Trophoblast cell (in vitro differentiated cells and primary cell): ENCODE measurements at regions not wholly inside any gene's neighbourhood (a gene's known extent, or its start where the extent isn't known, plus 50 kb on each side); places are given as distances from the start of the nearest gene placed in this dataset.

Experiments used
- DNase-seq, 2 donors: peaks; one replicate each; pipeline ENCODE4 v3.0.0-alpha.2; 2016
- H2AFZ ChIP-seq: 2 replicates; pipeline ENCODE4 v1.6.1; 2013; ENCODE audit warnings: low read length, moderate library complexity, mild to moderate bottlenecking; ENCODE audit not compliant: insufficient read depth, poor library complexity
- H2AK5ac ChIP-seq: 2 replicates; pipeline ENCODE4 v1.6.1; 2013; ENCODE audit warnings: mild to moderate bottlenecking, low read length
- H2BK120ac ChIP-seq: 2 replicates; pipeline ENCODE4 v1.6.1; 2013; ENCODE audit warnings: low read length, mild to moderate bottlenecking, moderate library complexity; ENCODE audit not compliant: insufficient read depth, poor library complexity
- H2BK12ac ChIP-seq: 2 replicates; pipeline ENCODE4 v1.6.1; 2013; ENCODE audit warnings: mild to moderate bottlenecking, low read length, moderate library complexity
- H2BK5ac ChIP-seq: 2 replicates; pipeline ENCODE4 v1.6.1; 2013; ENCODE audit warnings: low read length, low read depth, moderate library complexity, mild to moderate bottlenecking; ENCODE audit not compliant: poor library complexity
- H3K14ac ChIP-seq: 2 replicates; pipeline ENCODE4 v1.6.1; 2013; ENCODE audit warnings: mild to moderate bottlenecking, low read length
- H3K18ac ChIP-seq: 2 replicates; pipeline ENCODE4 v1.6.1; 2013; ENCODE audit warnings: mild to moderate bottlenecking, low read length
- H3K23ac ChIP-seq: 2 replicates; pipeline ENCODE4 v1.6.1; 2013; ENCODE audit warnings: low read length
- H3K27ac ChIP-seq: 2 replicates; pipeline ENCODE4 v1.5.1; 2013; ENCODE audit warnings: low read depth, mild to moderate bottlenecking, inconsistent platforms, low read length, moderate library complexity
- H3K27me3 ChIP-seq: 2 replicates; pipeline ENCODE4 v1.6.1; 2013; ENCODE audit warnings: inconsistent platforms, mild to moderate bottlenecking, low read length, moderate library complexity; ENCODE audit not compliant: insufficient read depth
- H3K36me3 ChIP-seq, 2 experiments: 1 replicate in 1 of 2; 2 replicates in 1 of 2; pipeline ENCODE4 v1.6.1; 2013; ENCODE audit warnings: low read length in 2 of 2, mild to moderate bottlenecking in 2 of 2, moderate library complexity in 1 of 2; ENCODE audit not compliant: insufficient read depth in 2 of 2, control insufficient read depth in 1 of 2
- H3K4ac ChIP-seq: 2 replicates; pipeline ENCODE4 v1.6.1; 2013; ENCODE audit warnings: low read depth, mild to moderate bottlenecking, low read length, moderate library complexity
- H3K4me1 ChIP-seq, 2 experiments: 1 replicate in 1 of 2; 2 replicates in 1 of 2; pipeline ENCODE4 v1.6.1; 2013; ENCODE audit warnings: low read length in 2 of 2, mild to moderate bottlenecking in 2 of 2, moderate library complexity in 1 of 2; ENCODE audit not compliant: insufficient read depth in 2 of 2, control insufficient read depth in 1 of 2
- H3K4me2 ChIP-seq: 2 replicates; pipeline ENCODE4 v1.6.1; 2013; ENCODE audit warnings: inconsistent platforms, mild to moderate bottlenecking, low read length, moderate library complexity
- H3K4me3 ChIP-seq: 2 replicates; pipeline ENCODE4 v1.5.1; 2013; ENCODE audit warnings: mild to moderate bottlenecking, low read depth, low read length, inconsistent platforms
- H3K79me1 ChIP-seq: one replicate; pipeline ENCODE4 v1.6.1; 2013; ENCODE audit warnings: low read length
- H3K79me2 ChIP-seq: 2 replicates; pipeline ENCODE4 v1.6.1; 2013; ENCODE audit warnings: low read length, mild to moderate bottlenecking; ENCODE audit not compliant: control insufficient read depth, insufficient read depth, poor library complexity
- H3K9ac ChIP-seq: 2 replicates; pipeline ENCODE4 v1.6.1; 2013; ENCODE audit warnings: mild to moderate bottlenecking, low read length
- H3K9me3 ChIP-seq: 2 replicates; pipeline ENCODE4 v1.6.1; 2013; ENCODE audit warnings: low read depth, mild to moderate bottlenecking, control low read depth, inconsistent platforms, low read length; ENCODE audit not compliant: insufficient read depth
- H4K12ac ChIP-seq: 2 replicates; pipeline ENCODE4 v1.6.1; 2013; ENCODE audit warnings: low read depth, mild to moderate bottlenecking, low read length, moderate library complexity
- H4K8ac ChIP-seq: 2 replicates; pipeline ENCODE4 v1.6.1; 2013; ENCODE audit warnings: low read depth, mild to moderate bottlenecking, low read length, moderate library complexity
- H4K91ac ChIP-seq: one replicate; pipeline ENCODE4 v1.6.1; 2013; ENCODE audit warnings: low read depth, mild to moderate bottlenecking, low read length, moderate library complexity
- WGBS: extraction: QIAGEN DNeasy Blood & Tissue Kit; methylation state at CpG from one replicate; pipeline ENCODE4 v1.1.7; 2013; ENCODE audit warnings: missing lambda C conversion rate; ENCODE audit not compliant: insufficient read length, insufficient coverage; ENCODE audit errors: extremely low coverage; 5-methylcytosine and 5-hydroxymethylcytosine counted together

GRCh38 chr16:65384441-65384840 lies 262.6 kb upstream of the CDH11 start:
- H2BK12ac ChIP-seq: no peak overlapping the region
- no peak overlapping the region for H3K4me3 ChIP-seq
- no peaks in the 10 kb centered on the region for H3K9me3 ChIP-seq
- no peak overlapping the region for H3K18ac ChIP-seq
- DNase-seq: no peak
- no peak overlapping the region for H4K12ac ChIP-seq
- H3K4me2 ChIP-seq: no peak overlapping the region
- WGBS: no CpG with 5 or more reads among the region's 1 CpG
- H3K36me3 ChIP-seq: no peaks in the 10 kb centered on the region
- no peak overlapping the region for H3K23ac ChIP-seq
- H3K9ac ChIP-seq: no peak overlapping the region
- H2BK5ac ChIP-seq: no peak overlapping the region
- no peak overlapping the region for H3K4ac ChIP-seq
- H3K79me2 ChIP-seq: no peaks in the 10 kb centered on the region
- H4K8ac ChIP-seq: no peak overlapping the region
- no peak overlapping the region for H2AFZ ChIP-seq
- H2BK120ac ChIP-seq: no peak overlapping the region
- H3K4me1 ChIP-seq: no peaks in the 10 kb centered on the region
- H2AK5ac ChIP-seq: no peak overlapping the region
- no peaks in the 10 kb centered on the region for H3K79me1 ChIP-seq
- no peak overlapping the region for H4K91ac ChIP-seq
- no peaks in the 10 kb centered on the region for H3K27me3 ChIP-seq
- no peak overlapping the region for H3K14ac ChIP-seq
- H3K27ac ChIP-seq: no peak overlapping the region

GRCh38 chr16:65377195-65377594 lies 255.3 kb upstream of the CDH11 start:
- H3K18ac ChIP-seq: no peak overlapping the region
- no peak overlapping the region for H4K8ac ChIP-seq
- H3K14ac ChIP-seq: no peak overlapping the region
- no peaks in the 10 kb centered on the region for H3K4me1 ChIP-seq
- H3K27me3 ChIP-seq: no peaks in the 10 kb centered on the region
- no peak overlapping the region for H2BK12ac ChIP-seq
- no peaks in the 10 kb centered on the region for H3K79me2 ChIP-seq
- H3K4ac ChIP-seq: no peak overlapping the region
- no peak overlapping the region for H2AFZ ChIP-seq
- no peaks in the 10 kb centered on the region for H3K79me1 ChIP-seq
- H3K9ac ChIP-seq: no peak overlapping the region
- H3K4me2 ChIP-seq: no peak overlapping the region
- no peak overlapping the region for H3K4me3 ChIP-seq
- no peak overlapping the region for H3K27ac ChIP-seq
- H2BK120ac ChIP-seq: no peak overlapping the region
- H4K91ac ChIP-seq: no peak overlapping the region
- no peak overlapping the region for H2BK5ac ChIP-seq
- H3K36me3 ChIP-seq: no peaks in the 10 kb centered on the region
- no peak overlapping the region for H3K23ac ChIP-seq
- H4K12ac ChIP-seq: no peak overlapping the region
- no peak overlapping the region for H2AK5ac ChIP-seq
- no peaks in the 10 kb centered on the region for H3K9me3 ChIP-seq
- DNase-seq: no peak

- no peak overlapping the region for H4K8ac ChIP-seq
- H3K4me1 ChIP-seq: no peaks in the 10 kb centered on the region
- no peak overlapping the region for H3K14ac ChIP-seq
- no peak overlapping the region for H2BK120ac ChIP-seq
- H3K4me3 ChIP-seq: no peak overlapping the region
- no peaks in the 10 kb centered on the region for H3K36me3 ChIP-seq
- H3K79me1 ChIP-seq: no peaks in the 10 kb centered on the region
- no peaks in the 10 kb centered on the region for H3K27me3 ChIP-seq
- no peak overlapping the region for H2AFZ ChIP-seq
- no peak overlapping the region for H4K12ac ChIP-seq
- WGBS: no CpG with 5 or more reads among the region's 3 CpGs
- H3K23ac ChIP-seq: no peak overlapping the region
- no peak overlapping the region for H3K9ac ChIP-seq
- no peaks in the 10 kb centered on the region for H3K79me2 ChIP-seq
- no peak overlapping the region for H4K91ac ChIP-seq
- no peak overlapping the region for H3K4me2 ChIP-seq
- H3K18ac ChIP-seq: no peak overlapping the region
- DNase-seq: no peak
- H3K9me3 ChIP-seq: no peaks in the 10 kb centered on the region
- H3K27ac ChIP-seq: no peak overlapping the region
- H2BK5ac ChIP-seq: no peak overlapping the region
- no peak overlapping the region for H3K4ac ChIP-seq
- H2BK12ac ChIP-seq: no peak overlapping the region
- H2AK5ac ChIP-seq: no peak overlapping the region
Measured at GRCh38 chr16:65376601-65377000, 254.7 kb upstream of the CDH11 start.

GRCh38 chr16:65375651-65376050 lies 253.8 kb upstream of the CDH11 start:
- Histone ChIP-seq H3K9me3 (no peaks in the 10 kb centered on the region), H3K4ac (no peak overlapping the region), H3K23ac (no peak overlapping the region), H4K91ac (no peak overlapping the region), H3K9ac (no peak overlapping the region), H3K18ac (no peak overlapping the region), H2BK120ac (no peak overlapping the region), H4K8ac (no peak overlapping the region), H3K4me3 (no peak overlapping the region), H2BK5ac (no peak overlapping the region), H3K79me1 (no peaks in the 10 kb centered on the region), H2BK12ac (peak overlapping the region; percentile 38), H4K12ac (no peak overlapping the region), H3K4me1 (no peaks in the 10 kb centered on the region), H2AK5ac (no peak overlapping the region), H3K27me3 (no peaks in the 10 kb centered on the region), H3K79me2 (no peaks in the 10 kb centered on the region), H3K4me2 (no peak overlapping the region), H2AFZ (no peak overlapping the region), H3K27ac (no peak overlapping the region), H3K14ac (no peak overlapping the region), H3K36me3 (no peaks in the 10 kb centered on the region)
- no CpG with 5 or more reads among the region's 1 CpG for WGBS
- DNase-seq: no peak

- H4K8ac ChIP-seq: no peak overlapping the region
- no peak overlapping the region for H3K14ac ChIP-seq
- H3K27me3 ChIP-seq: no peaks in the 10 kb centered on the region
- no peak overlapping the region for H3K18ac ChIP-seq
- H2AFZ ChIP-seq: no peak overlapping the region
- no peaks in the 10 kb centered on the region for H3K36me3 ChIP-seq
- no peak overlapping the region for H3K23ac ChIP-seq
- H4K12ac ChIP-seq: no peak overlapping the region
- H3K79me1 ChIP-seq: no peaks in the 10 kb centered on the region
- H3K27ac ChIP-seq: no peak overlapping the region
- no peak overlapping the region for H2BK5ac ChIP-seq
- H4K91ac ChIP-seq: no peak overlapping the region
- H3K9me3 ChIP-seq: no peaks in the 10 kb centered on the region
- H3K4me1 ChIP-seq: no peaks in the 10 kb centered on the region
- no peak overlapping the region for H2AK5ac ChIP-seq
- H3K4me2 ChIP-seq: no peak overlapping the region
- no peak overlapping the region for H2BK12ac ChIP-seq
- H3K9ac ChIP-seq: no peak overlapping the region
- no peak overlapping the region for H3K4ac ChIP-seq
- H3K4me3 ChIP-seq: no peak overlapping the region
- no CpG with 5 or more reads among the region's 3 CpGs for WGBS
- no peak overlapping the region for H2BK120ac ChIP-seq
- H3K79me2 ChIP-seq: no peaks in the 10 kb centered on the region
- no peak for DNase-seq
Measured at GRCh38 chr16:65373097-65373496, 251.2 kb upstream of the CDH11 start.
